ENCODE measurements at regions not wholly inside any gene's neighbourhood (a gene's known extent, or its start where the extent isn't known, plus 50 kb on each side); places are given as distances from the start of the nearest gene placed in this dataset.
A peak's percentile ranks its signal among the peaks of the same experiment; 100 is the strongest.

DNA sequence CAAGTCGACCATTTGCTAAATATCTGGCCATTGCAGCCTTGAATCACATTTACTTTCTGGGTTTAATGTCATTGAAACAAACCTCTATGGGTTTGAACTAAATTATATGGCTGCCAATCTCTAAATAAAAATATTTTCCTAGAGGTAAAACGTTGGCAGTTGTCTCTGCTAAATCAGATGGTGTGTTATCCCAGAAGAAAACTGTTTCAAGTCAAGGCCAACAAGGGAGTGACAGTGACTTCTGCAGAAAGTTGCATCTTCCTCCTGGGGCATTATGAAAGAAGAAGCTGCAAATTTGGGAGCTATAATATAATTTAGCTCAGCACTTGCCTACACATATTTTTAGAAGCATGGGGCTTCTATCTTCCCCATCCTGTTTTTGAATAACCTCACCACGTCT lies 116.2 kb downstream of the TTC8 start:
- DNase-seq (ENCODE audit: low read depth) = no peak
- H3K4me3 ChIP-seq (replicated peaks; ENCODE audit: low read depth, low read length) = no peak overlapping the region
- TF ChIP-seq CTCF (IDR thresholded peaks at IDR 0.05; ENCODE audit: low read length, missing control alignments) = no peak

- no peak for DNase-seq (ENCODE audit: low read depth)
- no peak overlapping the region for H3K4me3 ChIP-seq (replicated peaks; ENCODE audit: low read depth, low read length)
- TF ChIP-seq CTCF (IDR thresholded peaks at IDR 0.05; ENCODE audit: low read length, missing control alignments) = no peak
Measured at GRCh38 chr14:88941414-88941813, 117.0 kb downstream of the TTC8 start.

DNA sequence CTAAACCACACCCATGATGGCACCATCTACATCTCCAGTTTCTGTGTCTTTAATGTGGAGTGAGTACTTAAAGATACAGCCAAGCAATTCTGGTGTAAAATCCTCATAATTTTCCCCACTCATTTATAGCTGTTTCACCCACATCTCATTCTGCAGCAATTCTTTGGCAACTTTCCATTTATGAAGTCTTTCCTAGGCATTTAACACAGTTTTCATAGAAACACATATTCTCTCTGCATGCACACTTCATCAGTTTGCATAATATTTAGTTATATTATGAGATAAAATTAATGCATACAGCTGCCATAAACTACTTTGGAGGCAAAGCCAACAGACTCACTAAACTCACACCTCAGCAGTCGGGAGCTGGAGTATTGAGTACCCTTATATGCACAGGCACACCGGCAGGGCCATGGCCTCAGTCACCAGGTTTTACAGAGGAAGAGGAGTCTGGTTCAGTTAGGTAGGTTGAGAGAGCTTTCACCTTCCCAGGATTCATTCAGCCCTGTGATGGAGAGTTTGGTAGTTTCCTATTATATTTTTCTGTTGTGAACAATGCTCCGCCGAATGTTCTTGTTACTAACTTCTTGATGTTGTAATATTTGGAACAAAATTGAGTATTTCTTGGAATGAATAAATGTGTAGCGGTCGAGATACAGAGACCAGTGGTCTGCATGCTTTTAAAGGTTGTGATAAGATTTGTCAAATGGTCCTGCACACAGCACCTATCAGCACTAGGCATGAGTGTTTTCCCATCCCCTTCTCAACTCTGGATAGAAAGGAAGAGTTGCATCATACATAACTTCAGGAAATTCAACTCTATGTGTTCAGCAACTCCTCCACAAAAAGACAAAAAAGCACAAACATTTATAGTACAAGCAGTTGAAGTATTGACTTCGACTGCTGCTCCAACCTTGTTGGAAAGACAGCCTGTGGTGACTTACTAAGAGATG lies 123.5 kb downstream of the TTC8 start:
- TF ChIP-seq CTCF (IDR thresholded peaks at IDR 0.05; ENCODE audit: low read length, missing control alignments) = no peak

GRCh38 chr14:88950069-88950468 lies 125.6 kb downstream of the TTC8 start:
- no peak for DNase-seq (ENCODE audit: low read depth)
- H3K4me3 ChIP-seq (replicated peaks; ENCODE audit: low read depth, low read length) = no peak overlapping the region
- no peak for TF ChIP-seq CTCF (IDR thresholded peaks at IDR 0.05; ENCODE audit: low read length, missing control alignments)

More for the DNA sequence above, 123.5 kb downstream of the TTC8 start:
- peak; percentile 82 for DNase-seq (ENCODE audit: low read depth)
- no peak overlapping the region for H3K4me3 ChIP-seq (replicated peaks; ENCODE audit: low read depth, low read length)

DNA sequence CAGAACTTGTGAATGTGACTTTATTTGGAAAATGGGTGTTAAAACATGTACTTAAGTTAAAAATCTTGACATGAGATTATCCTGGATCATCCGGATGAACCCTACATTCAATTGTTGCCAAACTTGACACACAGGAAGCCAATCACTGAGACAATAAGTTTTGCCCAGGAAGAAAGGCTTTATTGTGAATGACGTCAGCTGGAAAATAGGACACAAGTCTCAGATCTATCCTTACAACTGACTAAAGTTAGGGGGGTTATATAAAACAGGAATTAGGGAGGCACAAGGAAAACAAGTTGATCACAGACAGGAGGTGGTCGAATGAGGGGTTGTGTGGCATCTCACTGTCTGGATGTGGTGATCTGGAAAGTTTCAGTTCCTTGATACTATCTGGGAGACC lies 126.9 kb downstream of the TTC8 start:
- DNase-seq (ENCODE audit: low read depth) = no peak
- no peak for TF ChIP-seq CTCF (IDR thresholded peaks at IDR 0.05; ENCODE audit: low read length, missing control alignments)
- H3K4me3 ChIP-seq (replicated peaks; ENCODE audit: low read depth, low read length) = no peak overlapping the region

GRCh38 chr14:88952901-88953300 lies 128.4 kb downstream of the TTC8 start:
- no peak for TF ChIP-seq CTCF (IDR thresholded peaks at IDR 0.05; ENCODE audit: low read length, missing control alignments)
- DNase-seq (ENCODE audit: low read depth) = no peak
- no peak overlapping the region for H3K4me3 ChIP-seq (replicated peaks; ENCODE audit: low read depth, low read length)

DNA sequence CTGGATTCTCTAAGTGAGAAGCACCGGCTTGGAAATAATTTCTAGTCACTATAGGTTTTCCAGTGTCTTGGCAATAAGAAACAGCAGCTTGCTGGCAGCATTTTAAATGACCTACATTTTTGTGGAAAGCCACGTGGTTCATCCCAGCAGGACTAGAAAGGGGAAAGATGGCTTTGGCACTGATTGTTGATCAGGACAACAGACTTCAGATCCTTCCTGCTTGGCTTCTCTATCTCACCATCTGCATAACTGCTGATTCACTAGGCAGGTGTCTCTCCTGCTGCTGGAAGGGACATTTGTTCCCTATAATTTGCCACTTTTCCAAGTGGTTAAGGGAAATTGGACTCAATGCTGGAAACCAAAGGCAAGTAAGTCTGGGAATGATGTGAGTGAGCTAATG lies 131.0 kb downstream of the TTC8 start:
- no peak for TF ChIP-seq CTCF (IDR thresholded peaks at IDR 0.05; ENCODE audit: low read length, missing control alignments)
- DNase-seq (ENCODE audit: low read depth) = no peak
- no peak overlapping the region for H3K4me3 ChIP-seq (replicated peaks; ENCODE audit: low read depth, low read length)

Measured in fibroblast of pulmonary artery (primary cell).